Ishikawa (cell line): ENCODE measurements at regions not wholly inside any gene's neighbourhood (a gene's known extent, or its start where the extent isn't known, plus 50 kb on each side); places are given as distances from the start of the nearest gene placed in this dataset.

Source experiments
- RAD21 ChIP-seq: IDR thresholded peaks from 2 replicates; pipeline ENCODE4 v1.6.1; 2012; ENCODE audit warnings: low read depth
- ZBTB7A ChIP-seq: IDR thresholded peaks from 2 replicates; pipeline ENCODE4 v1.6.1; 2012; ENCODE audit warnings: low read depth
- TF ChIP-seq, protein P1 (sequence below): IDR thresholded peaks from 2 replicates; pipeline ENCODE4 v1.6.1; 2012

DNA sequence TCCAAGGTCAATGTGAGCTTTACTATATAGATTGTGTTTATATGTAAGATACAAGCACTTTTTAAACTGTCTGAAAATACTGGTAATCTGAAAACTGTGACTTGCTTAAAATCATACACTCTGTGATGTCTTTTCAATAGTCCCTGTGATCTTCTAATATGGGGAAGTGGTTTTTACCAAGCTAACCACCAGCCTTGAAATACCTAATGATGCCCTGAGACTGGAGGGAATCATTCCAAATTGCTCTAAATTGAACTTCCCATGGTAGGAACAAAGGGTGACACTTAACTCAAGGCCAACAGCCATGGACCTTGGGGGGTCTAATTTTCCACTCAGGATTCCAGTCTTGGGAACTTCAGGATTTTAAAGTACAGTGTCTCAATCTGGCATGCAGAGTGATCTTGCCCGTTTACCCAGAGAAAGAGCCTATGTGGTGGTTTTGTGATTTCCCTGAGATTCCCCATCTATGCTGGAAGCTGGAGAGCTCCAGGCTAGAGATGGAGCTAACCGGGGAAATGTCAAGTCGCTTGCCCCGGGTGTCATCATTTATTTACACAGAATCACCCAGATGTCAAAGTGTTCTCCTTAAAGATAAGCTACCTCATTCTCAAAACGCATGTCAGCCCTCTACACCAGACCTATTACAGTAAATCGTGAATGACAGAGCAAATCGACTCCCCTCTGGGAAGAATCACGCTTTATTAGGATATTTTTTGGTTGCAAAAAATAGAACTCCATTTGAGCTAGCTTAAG is 198.5 kb downstream of the SP3 start:
- TF ChIP-seq RAD21 (no peak), ZBTB7A (no peak)
- TF ChIP-seq, protein P1, sequence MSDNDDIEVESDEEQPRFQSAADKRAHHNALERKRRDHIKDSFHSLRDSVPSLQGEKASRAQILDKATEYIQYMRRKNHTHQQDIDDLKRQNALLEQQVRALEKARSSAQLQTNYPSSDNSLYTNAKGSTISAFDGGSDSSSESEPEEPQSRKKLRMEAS, result no peak
